ENCODE measurements at regions not wholly inside any gene's neighbourhood (a gene's known extent, or its start where the extent isn't known, plus 50 kb on each side); places are given as distances from the start of the nearest gene placed in this dataset.

DNA sequence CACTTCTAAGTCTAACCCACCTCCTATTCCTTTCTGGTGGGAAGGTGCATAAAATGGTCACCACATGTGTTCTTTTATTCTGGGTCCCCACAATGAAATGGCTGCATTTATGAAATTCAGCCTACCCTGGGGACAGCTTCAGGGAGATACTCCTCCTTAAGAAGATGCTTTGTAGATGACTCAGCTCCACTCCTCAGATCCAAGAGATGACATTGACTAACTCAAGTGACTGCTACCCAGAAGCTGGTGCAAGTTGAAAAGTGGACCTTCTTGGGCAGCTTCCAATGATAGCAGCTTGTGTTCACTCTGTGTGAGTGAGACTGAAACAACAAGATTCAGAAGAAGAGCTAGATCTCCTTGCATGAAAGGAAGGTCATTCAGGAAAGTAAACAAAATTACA lies 113.4 kb downstream of the SCP2D1 start:
- TF ChIP-seq CTCF (IDR thresholded peaks at IDR 0.05), result no peak
- TF ChIP-seq POLR2A (IDR thresholded peaks at IDR 0.05), result no peak

Measured in heart left ventricle (tissue), 13 donors.